PC-3 (cell line): ENCODE measurements at regions not wholly inside any gene's neighbourhood (a gene's known extent, or its start where the extent isn't known, plus 50 kb on each side); places are given as distances from the start of the nearest gene placed in this dataset.

Experiments used
- CTCF ChIP-seq: fragments of 300-600 bp; sonication (generic); conservative IDR thresholded peaks from 2 replicates; pipeline ENCODE4 v1.5.1; 2017; ENCODE audit warnings: antibody characterized with exemption, low read depth, mild to moderate bottlenecking, low read length
- EZH2 ChIP-seq: fragments of 300-600 bp; sonication (generic); IDR thresholded peaks from one replicate; pipeline ENCODE4 v1.6.1; 2017; ENCODE audit warnings: antibody characterized with exemption, mild to moderate bottlenecking, low read length; ENCODE audit not compliant: unreplicated experiment

- no peak for TF ChIP-seq CTCF
- no peak for TF ChIP-seq EZH2
Observed at GRCh38 chr11:119852741-119853140, 123.7 kb upstream of the NECTIN1 start.
